Fibroblast of the aortic adventitia (primary cell): ENCODE measurements at regions not wholly inside any gene's neighbourhood (a gene's known extent, or its start where the extent isn't known, plus 50 kb on each side); places are given as distances from the start of the nearest gene placed in this dataset.

Experiments
- DNase-seq: peaks from one replicate; pipeline ENCODE4 v3.0.0-alpha.2; 2010; ENCODE audit warnings: low read depth
- H3K4me3 ChIP-seq: 2 replicates; pipeline ENCODE4 v1.5.1; 2011; ENCODE audit warnings: low read depth, mild to moderate bottlenecking, control low read depth, low read length, moderate library complexity
- CTCF ChIP-seq: IDR thresholded peaks from 2 replicates; pipeline ENCODE4 v1.5.1; 2011; ENCODE audit warnings: mild to moderate bottlenecking, low read length, control low read depth, inconsistent platforms; ENCODE audit not compliant: insufficient read depth

- no peak overlapping the region for H3K4me3 ChIP-seq
- no peak for DNase-seq
- no peak for TF ChIP-seq CTCF
Measured at GRCh38 chr4:62399242-62399641, 1199.1 kb downstream of the ADGRL3 start.

GRCh38 chr4:62398318-62398717 lies 1198.2 kb downstream of the ADGRL3 start:
- H3K4me3 ChIP-seq: no peak overlapping the region
- no peak for DNase-seq
- TF ChIP-seq CTCF: no peak

- no peak for TF ChIP-seq CTCF
- no peak for DNase-seq
- no peak overlapping the region for H3K4me3 ChIP-seq
Measured at GRCh38 chr4:62394766-62395165, 1194.6 kb downstream of the ADGRL3 start.

- no peak overlapping the region for H3K4me3 ChIP-seq
- no peak for DNase-seq
- TF ChIP-seq CTCF: no peak
Measured at GRCh38 chr4:62387808-62388207, 1187.7 kb downstream of the ADGRL3 start.

- no peak overlapping the region for H3K4me3 ChIP-seq
- no peak for DNase-seq
- no peak for TF ChIP-seq CTCF
Measured at GRCh38 chr4:62377700-62378099, 1177.6 kb downstream of the ADGRL3 start.

GRCh38 chr4:62377245-62377644 lies 1177.1 kb downstream of the ADGRL3 start:
- H3K4me3 ChIP-seq: no peak overlapping the region
- no peak for DNase-seq
- no peak for TF ChIP-seq CTCF

GRCh38 chr4:62366939-62367338 lies 1166.8 kb downstream of the ADGRL3 start:
- no peak overlapping the region for H3K4me3 ChIP-seq
- no peak for DNase-seq
- no peak for TF ChIP-seq CTCF
